ENCODE measurements at regions not wholly inside any gene's neighbourhood (a gene's known extent, or its start where the extent isn't known, plus 50 kb on each side); places are given as distances from the start of the nearest gene placed in this dataset.

DNA sequence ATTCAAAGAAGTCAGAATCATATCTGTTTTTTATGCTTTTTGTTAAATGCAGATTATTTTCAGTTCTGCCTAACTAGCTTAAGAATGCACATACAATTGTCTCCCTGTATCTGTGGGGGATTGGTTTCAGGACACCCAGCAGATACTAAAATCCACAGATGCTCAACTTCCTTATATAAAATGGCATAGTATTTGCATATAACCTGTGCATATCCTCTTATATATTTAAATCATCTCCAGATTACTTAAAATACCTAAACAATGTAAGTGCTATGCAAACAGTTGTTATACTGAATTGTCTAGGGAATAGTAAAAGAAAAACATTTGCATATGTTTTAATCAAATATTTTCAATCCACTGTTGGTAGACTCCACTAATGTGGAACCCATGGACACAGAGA lies 279.4 kb downstream of the TMA16 start:
- DNase-seq: no peak

DNA sequence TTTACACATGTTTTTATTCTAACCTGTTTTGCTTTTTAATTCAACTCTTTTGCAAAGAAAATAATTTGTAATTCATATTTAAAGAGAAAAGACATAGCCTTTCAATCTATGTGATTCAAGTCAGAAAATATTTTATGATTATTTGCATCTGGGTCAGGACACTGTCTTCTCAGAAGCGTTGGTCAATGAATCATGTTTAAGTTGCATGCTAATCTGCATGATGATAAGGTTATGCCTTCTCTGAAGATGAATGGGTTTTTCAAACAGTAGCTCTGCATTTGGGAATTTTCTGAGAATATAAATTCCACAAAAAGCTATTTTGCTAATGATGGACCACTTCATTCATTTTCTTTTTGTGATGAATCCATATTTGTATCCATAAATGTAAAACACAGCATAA lies 282.5 kb downstream of the TMA16 start:
- no peak for DNase-seq

DNA sequence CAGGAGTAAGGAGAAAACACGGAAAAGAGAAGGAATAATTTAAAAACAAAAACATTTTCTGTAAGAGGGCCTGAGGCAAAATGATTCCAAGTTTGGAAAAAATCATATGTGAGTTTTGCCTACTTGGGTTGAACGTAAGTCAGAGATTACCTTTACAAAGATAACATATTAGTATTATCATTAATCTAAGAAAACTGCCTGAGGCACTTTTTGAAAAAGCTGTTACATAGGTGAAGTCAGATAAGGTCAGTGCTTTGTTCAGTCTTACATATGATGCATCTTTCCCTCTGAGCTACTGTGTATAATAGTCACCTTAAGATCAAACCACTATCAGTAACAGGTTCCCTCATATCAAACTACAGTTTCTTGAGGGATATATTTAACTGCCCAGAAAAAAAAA lies 287.2 kb downstream of the TMA16 start:
- no peak for DNase-seq

- no peak for DNase-seq
Observed at GRCh38 chr4:163790231-163790630, 295.7 kb downstream of the TMA16 start.

GRCh38 chr4:163795885-163796284 lies 301.4 kb downstream of the TMA16 start:
- DNase-seq: no peak

- no peak for DNase-seq
Observed at GRCh38 chr4:163804001-163804400, 309.5 kb downstream of the TMA16 start.

- DNase-seq: no peak
Observed at GRCh38 chr4:163806653-163807052, 312.2 kb downstream of the TMA16 start.

DNA sequence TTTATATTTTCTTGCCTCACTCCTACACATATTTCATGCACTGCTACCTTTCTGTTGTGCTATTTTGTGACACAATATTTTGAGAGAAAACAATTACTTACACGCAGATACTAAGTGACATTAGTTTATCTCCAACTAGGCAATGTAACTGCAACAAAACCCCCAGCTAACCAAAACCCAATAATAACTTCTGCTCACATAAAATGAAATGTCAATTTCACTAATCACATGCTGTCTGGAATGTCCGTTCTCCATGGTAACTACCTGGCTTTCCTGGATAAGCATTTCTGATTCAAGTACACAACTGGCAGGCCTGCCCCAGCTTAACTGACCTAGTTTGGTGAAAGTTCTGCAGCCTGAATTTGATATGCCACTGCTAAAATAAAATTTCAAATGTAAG lies 313.5 kb downstream of the TMA16 start:
- DNase-seq: no peak

DNA sequence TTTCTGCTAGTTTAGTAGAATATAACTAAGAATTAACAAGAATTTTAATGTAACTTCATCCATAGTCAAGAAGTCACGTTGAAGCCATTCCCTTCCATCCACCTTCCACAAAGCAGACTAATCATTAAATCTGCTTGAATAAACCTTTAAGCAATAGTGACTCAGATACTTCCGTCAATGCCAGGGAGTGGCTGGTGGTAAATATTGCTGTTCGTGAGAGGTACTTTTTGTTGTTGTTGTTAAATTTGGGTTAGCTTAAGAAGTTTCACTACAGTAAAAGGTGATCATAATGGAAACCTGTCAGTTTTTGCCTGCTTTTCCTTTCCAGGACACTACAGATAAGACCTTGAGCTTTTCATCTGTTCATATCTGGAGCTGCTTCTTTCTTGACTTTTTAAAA lies 316.3 kb downstream of the TMA16 start:
- DNase-seq: no peak

- DNase-seq: peak; percentile 0
Observed at GRCh38 chr4:163815776-163816175, 321.3 kb downstream of the TMA16 start.

DNA sequence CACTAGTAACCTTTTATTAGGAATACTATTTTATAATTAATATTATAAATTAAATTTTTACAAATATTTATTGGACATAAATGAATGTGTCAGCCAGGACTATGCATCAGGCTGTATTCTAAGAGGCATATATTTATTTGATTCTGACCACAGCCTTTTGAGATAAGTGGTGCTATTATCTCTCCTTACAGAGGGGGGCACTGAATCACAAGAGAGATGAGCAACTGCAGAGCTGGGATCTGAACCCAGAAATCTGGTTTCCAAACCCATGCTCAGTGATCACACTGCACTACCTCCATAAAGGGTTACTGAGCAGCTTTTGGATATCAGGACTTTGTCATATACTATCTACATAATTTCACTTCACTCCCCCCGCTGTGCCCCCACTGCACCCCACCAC lies 322.0 kb downstream of the TMA16 start:
- no peak for DNase-seq

- no peak for DNase-seq
Observed at GRCh38 chr4:163818673-163819072, 324.2 kb downstream of the TMA16 start.

- no peak for DNase-seq
Observed at GRCh38 chr4:163833669-163834068, 339.2 kb downstream of the TMA16 start.

DNA sequence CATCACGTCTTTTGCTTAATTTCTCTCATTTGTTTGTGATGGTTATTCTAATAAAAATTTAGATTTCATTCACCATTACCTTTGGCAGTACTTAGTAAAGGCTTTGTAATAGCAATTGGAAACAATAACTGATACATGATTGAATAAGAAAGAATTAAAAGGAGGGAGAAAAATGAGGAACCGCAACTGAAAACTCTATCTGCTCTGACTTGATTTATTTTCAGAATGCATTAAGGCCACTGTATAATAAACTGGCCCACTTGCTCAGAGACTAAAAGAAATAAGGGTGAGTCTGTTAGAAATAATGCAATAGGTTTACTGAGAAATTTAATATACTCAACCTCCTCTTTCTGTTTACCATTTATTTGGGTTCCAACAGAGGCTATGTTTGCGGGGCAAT lies 351.5 kb downstream of the TMA16 start:
- DNase-seq: no peak

DNA sequence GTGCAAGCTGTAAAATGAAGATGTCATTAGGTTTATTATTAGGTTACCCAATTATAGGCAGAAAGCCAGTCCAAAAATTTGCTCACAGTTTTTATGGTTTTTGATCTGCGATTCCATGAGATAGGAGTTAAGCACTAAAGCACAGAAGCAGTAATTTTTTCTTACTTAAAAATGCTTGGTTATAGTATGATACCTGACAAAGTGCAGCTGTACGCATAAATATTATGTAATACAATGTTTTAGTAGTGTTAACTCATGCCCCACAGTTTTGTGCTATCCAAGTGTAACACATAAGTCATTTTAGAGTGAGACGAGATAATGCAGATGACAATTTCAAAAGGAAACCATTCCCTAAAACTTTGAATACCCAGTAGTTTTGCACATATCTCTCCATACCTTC lies 357.8 kb downstream of the TMA16 start:
- DNase-seq: no peak

DNA sequence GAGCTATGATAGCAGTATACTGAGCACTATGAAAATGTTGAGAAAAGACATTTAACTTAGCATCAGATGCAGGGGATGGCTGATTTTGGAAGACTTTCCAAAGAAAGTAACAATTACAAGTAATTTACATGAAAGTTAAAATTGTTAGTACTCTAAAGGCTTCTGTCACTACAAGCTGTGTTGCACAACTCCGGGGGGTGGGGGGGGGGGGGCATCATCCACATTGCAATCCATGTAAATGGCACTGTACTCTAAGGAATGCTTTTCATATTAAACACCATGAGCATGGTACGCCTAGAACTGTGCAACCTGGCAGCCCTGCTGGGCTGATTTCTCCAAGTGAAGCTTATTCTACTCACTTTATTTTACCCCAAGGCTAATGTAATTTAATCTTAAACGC lies 363.4 kb downstream of the TMA16 start:
- no peak for DNase-seq

DNA sequence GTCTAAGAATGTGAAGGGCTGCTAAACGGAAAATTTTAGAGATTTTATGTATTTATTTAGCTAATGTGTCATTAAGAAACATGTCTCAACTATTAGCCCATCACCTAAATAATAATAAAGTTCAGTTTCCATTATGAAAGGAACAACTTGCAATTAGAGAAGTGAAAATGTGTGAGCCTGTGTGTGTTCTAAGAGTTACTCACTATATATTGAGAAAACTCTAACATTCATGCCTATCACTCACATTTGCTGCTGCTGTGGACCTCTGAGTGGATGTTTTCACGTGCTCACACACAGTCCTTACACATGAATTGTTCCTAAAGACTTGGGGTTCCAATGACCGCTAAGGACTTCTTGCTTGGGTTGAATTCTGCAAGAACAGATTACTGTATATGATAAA lies 364.0 kb downstream of the TMA16 start:
- no peak for DNase-seq

- DNase-seq: no peak
Observed at GRCh38 chr4:163863082-163863481, 368.6 kb downstream of the TMA16 start.

- no peak for DNase-seq
Observed at GRCh38 chr4:163865010-163865409, 370.5 kb downstream of the TMA16 start.

GRCh38 chr4:163866728-163867315 lies 372.3 kb downstream of the TMA16 start:
- peak; percentile 1 for DNase-seq

DNA sequence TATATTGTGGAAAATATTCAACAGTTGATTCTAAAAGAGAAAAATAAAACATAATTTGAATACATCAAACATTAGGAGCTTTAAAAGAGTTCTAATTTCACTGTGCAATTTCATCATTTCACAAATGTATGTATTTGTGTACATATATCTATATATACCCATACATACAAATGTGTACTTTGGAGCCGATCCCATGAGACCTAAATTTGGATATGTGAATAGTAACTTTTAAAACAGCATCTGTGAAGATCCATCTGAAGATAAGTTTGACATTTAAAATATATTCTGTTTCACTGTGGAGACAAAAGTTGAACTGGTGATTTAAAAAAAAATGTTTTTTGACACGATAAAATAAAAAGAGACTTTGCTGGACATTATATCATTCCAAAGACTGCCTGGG lies 374.0 kb downstream of the TMA16 start:
- no peak for DNase-seq

GRCh38 chr4:163871078-163871477 lies 376.6 kb downstream of the TMA16 start:
- DNase-seq: no peak

DNA sequence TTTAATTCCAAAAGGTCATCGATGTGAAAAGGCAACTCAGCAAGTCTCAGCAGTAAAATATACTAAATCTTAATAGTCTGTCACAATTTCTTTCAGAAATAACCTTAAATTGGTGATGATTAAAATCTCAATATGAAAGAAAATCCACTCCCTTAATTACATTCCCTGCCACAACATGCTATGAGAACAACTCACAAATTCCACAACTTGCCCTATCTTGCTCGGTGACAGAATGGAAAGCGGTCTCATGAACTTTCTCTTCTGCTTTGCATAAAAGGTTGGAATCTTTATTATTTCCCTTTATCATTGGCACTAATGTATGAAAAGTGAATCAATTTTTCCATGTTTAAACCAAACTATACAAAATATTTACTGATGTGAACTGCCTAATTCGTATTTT lies 380.8 kb downstream of the TMA16 start:
- DNase-seq: no peak

DNA sequence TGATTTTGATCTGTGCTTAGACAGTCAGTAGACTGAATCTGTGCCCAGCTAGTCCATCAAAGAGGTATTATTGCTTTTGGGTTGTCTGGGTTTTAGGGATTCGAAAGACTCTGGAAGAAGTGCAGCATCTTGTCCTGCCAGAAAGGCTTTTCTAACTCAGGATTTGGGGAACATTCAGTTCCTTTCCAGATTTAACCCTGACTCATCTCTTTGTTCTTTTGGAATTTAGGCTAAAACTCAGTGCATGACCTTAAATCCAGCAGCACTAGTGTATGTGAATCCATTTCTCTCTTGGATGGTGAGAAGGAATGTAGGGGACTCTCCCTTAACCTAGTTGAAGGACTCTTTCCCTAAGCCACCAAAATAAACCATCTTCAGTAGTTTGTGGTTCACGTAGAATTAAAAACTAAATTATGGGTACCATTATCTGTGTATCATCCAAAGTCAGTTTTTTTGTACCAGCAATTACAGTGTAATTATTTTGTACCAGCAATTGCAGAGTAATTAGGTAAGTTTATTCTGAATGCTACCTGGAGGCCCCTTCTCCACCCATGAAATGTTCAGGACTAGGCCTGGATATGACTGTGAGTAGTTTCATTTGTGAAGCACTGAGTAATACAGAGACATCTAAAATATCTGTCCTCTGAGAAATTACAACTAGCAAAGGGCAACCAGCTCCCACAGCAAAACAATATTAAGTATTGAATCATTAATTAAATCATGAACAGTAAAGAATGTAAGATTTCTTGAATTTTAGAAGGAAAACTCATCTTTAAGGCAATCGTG lies 384.0 kb downstream of the TMA16 start:
- DNase-seq: no peak

DNA sequence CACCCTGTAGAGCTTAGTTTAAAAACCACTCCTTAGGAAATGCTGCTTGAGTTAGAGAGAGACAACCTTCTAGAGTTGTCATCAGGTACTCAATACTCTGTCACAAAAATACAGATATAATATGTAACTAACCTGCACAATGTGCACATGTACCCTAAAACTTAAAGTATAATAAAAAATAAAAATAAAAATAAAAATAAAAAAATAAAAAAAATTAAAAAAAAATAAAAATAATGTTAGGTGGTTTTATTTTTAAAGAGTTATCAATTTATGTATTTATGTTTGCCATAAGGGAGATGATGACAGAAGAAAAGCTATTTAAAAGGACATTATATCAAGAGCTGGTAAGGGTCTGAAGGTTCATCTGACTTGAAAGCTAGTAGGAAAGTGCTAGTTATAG lies 397.9 kb downstream of the TMA16 start:
- DNase-seq: no peak
